ENCODE measurements at regions not wholly inside any gene's neighbourhood (a gene's known extent, or its start where the extent isn't known, plus 50 kb on each side); places are given as distances from the start of the nearest gene placed in this dataset.
A peak's percentile ranks its signal among the peaks of the same experiment; 100 is the strongest.

GRCh38 chr1:185593271-185593670 is 140.9 kb upstream of the HMCN1 start:
- Mint-ChIP-seq H3K4me1 (peaks cover 30% of the 10 kb centered on the region), H3K27me3 (no peaks in the 10 kb centered on the region), H3K36me3 (ENCODE audit: low read depth) (peaks cover 4% of the 10 kb centered on the region), H3K4me3 (no peak overlapping the region), H3K27ac (no peak overlapping the region)
- DNase-seq (no peak), ATAC-seq (no peak)
- H3K9me3 ChIP-seq (ENCODE audit: control insufficient read depth, low read length, poor library complexity, severe bottlenecking), result no peaks in the 10 kb centered on the region

GRCh38 chr1:185585770-185586169 is 148.4 kb upstream of the HMCN1 start:
- Mint-ChIP-seq H3K27ac (no peak overlapping the region), H3K27me3 (no peaks in the 10 kb centered on the region), H3K36me3 (ENCODE audit: low read depth) (peaks cover 2% of the 10 kb centered on the region), H3K4me1 (no peaks in the 10 kb centered on the region), H3K4me3 (no peak overlapping the region)
- ATAC-seq (no peak), DNase-seq (no peak)
- H3K9me3 ChIP-seq (ENCODE audit: control insufficient read depth, low read length, poor library complexity, severe bottlenecking), result no peaks in the 10 kb centered on the region

GRCh38 chr1:185581961-185582725 is 152.0 kb upstream of the HMCN1 start:
- Mint-ChIP-seq H3K36me3 (ENCODE audit: low read depth) (peaks cover 2% of the 10 kb centered on the region), H3K4me3 (no peak overlapping the region), H3K4me1 (no peaks in the 10 kb centered on the region), H3K27ac (no peak overlapping the region), H3K27me3 (no peaks in the 10 kb centered on the region)
- H3K9me3 ChIP-seq (ENCODE audit: control insufficient read depth, low read length, poor library complexity, severe bottlenecking), result no peaks in the 10 kb centered on the region
- ATAC-seq, result no peak
- no peak for DNase-seq

GRCh38 chr1:185581020-185581419 is 153.2 kb upstream of the HMCN1 start:
- Mint-ChIP-seq H3K4me1 (no peaks in the 10 kb centered on the region), H3K27me3 (no peaks in the 10 kb centered on the region), H3K4me3 (no peak overlapping the region), H3K27ac (no peak overlapping the region), H3K36me3 (ENCODE audit: low read depth) (no peaks in the 10 kb centered on the region)
- no peaks in the 10 kb centered on the region for H3K9me3 ChIP-seq (ENCODE audit: control insufficient read depth, low read length, poor library complexity, severe bottlenecking)
- DNase-seq (no peak), ATAC-seq (no peak)

GRCh38 chr1:185578293-185578692 is 155.9 kb upstream of the HMCN1 start:
- Mint-ChIP-seq H3K4me3 (no peak overlapping the region), H3K27me3 (no peaks in the 10 kb centered on the region), H3K36me3 (ENCODE audit: low read depth) (no peaks in the 10 kb centered on the region), H3K27ac (no peak overlapping the region), H3K4me1 (no peaks in the 10 kb centered on the region)
- no peaks in the 10 kb centered on the region for H3K9me3 ChIP-seq (ENCODE audit: control insufficient read depth, low read length, poor library complexity, severe bottlenecking)
- no peak for DNase-seq
- no peak for ATAC-seq

- H3K27me3 Mint-ChIP-seq, result no peaks in the 10 kb centered on the region
- no peaks in the 10 kb centered on the region for H3K36me3 Mint-ChIP-seq (ENCODE audit: low read depth)
- peaks cover 8% of the 10 kb centered on the region for H3K4me1 Mint-ChIP-seq
- no peak overlapping the region for H3K4me3 Mint-ChIP-seq
- no peaks in the 10 kb centered on the region for H3K9me3 ChIP-seq (ENCODE audit: control insufficient read depth, low read length, poor library complexity, severe bottlenecking)
- H3K27ac Mint-ChIP-seq, result no peak overlapping the region
- no peak for ATAC-seq
- no peak for DNase-seq
Observed at GRCh38 chr1:185574139-185574875, 159.9 kb upstream of the HMCN1 start.

- Mint-ChIP-seq H3K36me3 (ENCODE audit: low read depth) (no peaks in the 10 kb centered on the region), H3K4me1 (peaks cover 12% of the 10 kb centered on the region), H3K27ac (no peak overlapping the region), H3K27me3 (no peaks in the 10 kb centered on the region), H3K4me3 (no peak overlapping the region)
- H3K9me3 ChIP-seq (ENCODE audit: control insufficient read depth, low read length, poor library complexity, severe bottlenecking), result no peaks in the 10 kb centered on the region
- ATAC-seq (no peak), DNase-seq (no peak)
Observed at GRCh38 chr1:185573677-185574076, 160.5 kb upstream of the HMCN1 start.

- H3K4me3 Mint-ChIP-seq, result no peak overlapping the region
- H3K4me1 Mint-ChIP-seq, result peaks cover 12% of the 10 kb centered on the region
- no peaks in the 10 kb centered on the region for H3K27me3 Mint-ChIP-seq
- no peaks in the 10 kb centered on the region for H3K36me3 Mint-ChIP-seq (ENCODE audit: low read depth)
- no peak for ATAC-seq
- DNase-seq, result no peak
- H3K9me3 ChIP-seq (ENCODE audit: control insufficient read depth, low read length, poor library complexity, severe bottlenecking), result no peaks in the 10 kb centered on the region
- H3K27ac Mint-ChIP-seq, result no peak overlapping the region
Observed at GRCh38 chr1:185573162-185573561, 161.0 kb upstream of the HMCN1 start.

- H3K9me3 ChIP-seq (ENCODE audit: control insufficient read depth, low read length, poor library complexity, severe bottlenecking), result no peaks in the 10 kb centered on the region
- H3K27ac Mint-ChIP-seq, result peak overlapping the region; percentile 98
- no peaks in the 10 kb centered on the region for H3K36me3 Mint-ChIP-seq (ENCODE audit: low read depth)
- H3K4me3 Mint-ChIP-seq, result no peak overlapping the region
- no peak for ATAC-seq
- no peaks in the 10 kb centered on the region for H3K27me3 Mint-ChIP-seq
- peaks cover 25% of the 10 kb centered on the region for H3K4me1 Mint-ChIP-seq
- no peak for DNase-seq
Observed at GRCh38 chr1:185570962-185571361, 163.2 kb upstream of the HMCN1 start.

GRCh38 chr1:185568155-185569123 is 165.8 kb upstream of the HMCN1 start:
- Mint-ChIP-seq H3K4me1 (peaks cover 32% of the 10 kb centered on the region), H3K27me3 (no peaks in the 10 kb centered on the region), H3K4me3 (peak overlapping the region; percentile 69), H3K36me3 (ENCODE audit: low read depth) (no peaks in the 10 kb centered on the region), H3K27ac (peak overlapping the region; percentile 98)
- H3K9me3 ChIP-seq (ENCODE audit: control insufficient read depth, low read length, poor library complexity, severe bottlenecking), result no peaks in the 10 kb centered on the region
- no peak for DNase-seq
- peak; percentile 44 for ATAC-seq

GRCh38 chr1:185567440-185567839 is 166.8 kb upstream of the HMCN1 start:
- no peak for DNase-seq
- Mint-ChIP-seq H3K36me3 (ENCODE audit: low read depth) (peaks cover 2% of the 10 kb centered on the region), H3K27me3 (no peaks in the 10 kb centered on the region), H3K4me3 (peak overlapping the region; percentile 58), H3K4me1 (peaks cover 39% of the 10 kb centered on the region), H3K27ac (peak overlapping the region; percentile 98)
- no peaks in the 10 kb centered on the region for H3K9me3 ChIP-seq (ENCODE audit: control insufficient read depth, low read length, poor library complexity, severe bottlenecking)
- ATAC-seq, result peak; percentile 46

GRCh38 chr1:185566995-185567394 is 167.2 kb upstream of the HMCN1 start:
- H3K4me1 Mint-ChIP-seq, result peaks cover 41% of the 10 kb centered on the region
- peak overlapping the region; percentile 98 for H3K27ac Mint-ChIP-seq
- H3K36me3 Mint-ChIP-seq (ENCODE audit: low read depth), result peaks cover 2% of the 10 kb centered on the region
- H3K9me3 ChIP-seq (ENCODE audit: control insufficient read depth, low read length, poor library complexity, severe bottlenecking), result no peaks in the 10 kb centered on the region
- no peaks in the 10 kb centered on the region for H3K27me3 Mint-ChIP-seq
- H3K4me3 Mint-ChIP-seq, result peak overlapping the region; percentile 58
- ATAC-seq (peak; percentile 87), DNase-seq (peak in 1 of 3 donors; percentile 33)

- DNase-seq (no peak), ATAC-seq (no peak)
- H3K9me3 ChIP-seq (ENCODE audit: control insufficient read depth, low read length, poor library complexity, severe bottlenecking), result no peaks in the 10 kb centered on the region
- H3K36me3 Mint-ChIP-seq (ENCODE audit: low read depth), result peaks cover 2% of the 10 kb centered on the region
- peaks cover 57% of the 10 kb centered on the region for H3K4me1 Mint-ChIP-seq
- no peaks in the 10 kb centered on the region for H3K27me3 Mint-ChIP-seq
- H3K27ac Mint-ChIP-seq, result peak overlapping the region; percentile 98
- no peak overlapping the region for H3K4me3 Mint-ChIP-seq
Observed at GRCh38 chr1:185565302-185565701, 168.9 kb upstream of the HMCN1 start.

All from T-helper 17 cell (primary cell).